Limb (tissue), 2 donors: ENCODE measurements at regions not wholly inside any gene's neighbourhood (a gene's known extent, or its start where the extent isn't known, plus 50 kb on each side); places are given as distances from the start of the nearest gene placed in this dataset.
"Not testable (repeated sequence)": the region's sequence is repeated elsewhere in the genome, so short reads cannot be mapped to it uniquely, and the experiment has no call there.

Experiments
- DNase-seq, 2 donors: peaks; one replicate each; pipeline ENCODE4 v3.0.0-alpha.2; 2016; ENCODE audit errors: extremely low spot score in 2 of 2

- DNase-seq = no peak
Observed at GRCh38 chr20:5393218-5393870, 76.6 kb upstream of the PROKR2 start.

GRCh38 chr20:5390720-5391119, 74.0 kb upstream of the PROKR2 start:
- no peak for DNase-seq

- not testable (repeated sequence) for DNase-seq
Observed at GRCh38 chr20:5386846-5387245, 70.1 kb upstream of the PROKR2 start.

GRCh38 chr20:5381527-5381926, 64.8 kb upstream of the PROKR2 start:
- not testable (repeated sequence) for DNase-seq

GRCh38 chr20:5377484-5377883, 60.7 kb upstream of the PROKR2 start:
- no peak for DNase-seq

GRCh38 chr20:5376228-5376627, 59.5 kb upstream of the PROKR2 start:
- no peak for DNase-seq

- DNase-seq = no peak
Observed at GRCh38 chr20:5374171-5374570, 57.4 kb upstream of the PROKR2 start.

- DNase-seq = no peak
Observed at GRCh38 chr20:5372371-5372770, 55.6 kb upstream of the PROKR2 start.

GRCh38 chr20:5369629-5370028, 52.9 kb upstream of the PROKR2 start:
- no peak for DNase-seq
